ENCODE measurements at regions not wholly inside any gene's neighbourhood (a gene's known extent, or its start where the extent isn't known, plus 50 kb on each side); places are given as distances from the start of the nearest gene placed in this dataset.

DNA sequence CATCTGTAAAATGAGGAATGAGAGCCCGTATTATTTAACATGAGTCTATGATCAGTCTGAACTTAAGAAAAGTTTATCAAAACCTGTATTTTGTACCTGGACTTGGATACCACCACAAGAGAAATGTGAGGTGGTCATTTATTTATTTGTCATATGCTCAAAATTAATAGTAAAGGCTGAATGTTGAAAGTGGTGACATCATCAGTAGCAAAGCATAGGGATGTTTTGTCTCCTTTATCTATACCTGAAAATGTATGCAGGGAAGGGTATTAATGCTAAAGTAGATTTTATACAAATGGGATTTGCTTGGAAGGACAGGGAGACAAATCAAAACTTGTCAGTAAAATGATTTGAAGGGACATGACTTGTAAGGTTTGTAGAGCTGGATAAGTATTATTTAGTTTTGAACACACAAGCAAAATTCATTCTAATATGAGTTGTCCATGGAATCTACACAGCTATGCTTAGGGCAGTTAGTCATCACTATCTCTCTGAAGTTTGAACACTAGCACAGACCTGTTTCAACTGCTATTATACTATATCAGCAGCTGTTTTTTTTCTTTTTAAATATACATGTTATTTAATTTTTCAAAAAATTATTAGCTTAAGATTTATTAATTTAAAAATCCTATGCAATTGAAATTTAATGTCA, 52.4 kb upstream of the GUCY1A1 start:
- TF ChIP-seq, protein P1, sequence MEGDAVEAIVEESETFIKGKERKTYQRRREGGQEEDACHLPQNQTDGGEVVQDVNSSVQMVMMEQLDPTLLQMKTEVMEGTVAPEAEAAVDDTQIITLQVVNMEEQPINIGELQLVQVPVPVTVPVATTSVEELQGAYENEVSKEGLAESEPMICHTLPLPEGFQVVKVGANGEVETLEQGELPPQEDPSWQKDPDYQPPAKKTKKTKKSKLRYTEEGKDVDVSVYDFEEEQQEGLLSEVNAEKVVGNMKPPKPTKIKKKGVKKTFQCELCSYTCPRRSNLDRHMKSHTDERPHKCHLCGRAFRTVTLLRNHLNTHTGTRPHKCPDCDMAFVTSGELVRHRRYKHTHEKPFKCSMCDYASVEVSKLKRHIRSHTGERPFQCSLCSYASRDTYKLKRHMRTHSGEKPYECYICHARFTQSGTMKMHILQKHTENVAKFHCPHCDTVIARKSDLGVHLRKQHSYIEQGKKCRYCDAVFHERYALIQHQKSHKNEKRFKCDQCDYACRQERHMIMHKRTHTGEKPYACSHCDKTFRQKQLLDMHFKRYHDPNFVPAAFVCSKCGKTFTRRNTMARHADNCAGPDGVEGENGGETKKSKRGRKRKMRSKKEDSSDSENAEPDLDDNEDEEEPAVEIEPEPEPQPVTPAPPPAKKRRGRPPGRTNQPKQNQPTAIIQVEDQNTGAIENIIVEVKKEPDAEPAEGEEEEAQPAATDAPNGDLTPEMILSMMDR (IDR thresholded peaks at IDR 0.05): no peak
- no peak for TF ChIP-seq POLR2AphosphoS5 (IDR thresholded peaks at IDR 0.05)
